GM12875 (cell line): ENCODE measurements at regions not wholly inside any gene's neighbourhood (a gene's known extent, or its start where the extent isn't known, plus 50 kb on each side); places are given as distances from the start of the nearest gene placed in this dataset.

Source experiments
- H3K4me3 ChIP-seq: one replicate; pipeline ENCODE4 v1.5.1; 2011; ENCODE audit warnings: low read depth, low read length, control low read depth
- CTCF ChIP-seq: IDR thresholded peaks from 2 replicates; pipeline ENCODE4 v1.5.1; 2011; ENCODE audit warnings: low read depth, mild to moderate bottlenecking, control low read depth, inconsistent platforms, low read length, moderate library complexity, borderline replicate concordance; ENCODE audit not compliant: insufficient read depth

- no peak overlapping the region for H3K4me3 ChIP-seq
Measured at GRCh38 chr13:99129951-99130350, 70.7 kb upstream of the UBAC2 start.

DNA sequence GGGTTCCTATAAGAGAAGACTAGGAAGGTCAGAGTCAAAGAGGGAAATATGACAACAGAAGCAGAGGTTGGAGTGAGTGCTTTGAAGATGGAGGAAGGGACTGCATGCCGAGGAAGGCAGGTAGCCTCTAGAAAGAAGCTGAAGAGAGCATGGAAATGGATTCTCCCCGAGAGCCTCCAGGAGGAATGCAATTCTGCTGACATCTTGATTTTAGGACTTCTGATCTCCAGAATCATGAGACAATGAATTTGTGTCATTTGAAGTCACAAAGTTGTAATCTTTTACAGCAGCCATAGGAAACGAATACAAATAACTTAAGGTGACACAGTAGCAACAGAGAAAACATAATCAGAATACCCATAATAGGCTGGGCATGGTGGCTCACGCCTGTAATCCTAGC lies 69.2 kb upstream of the UBAC2 start:
- no peak overlapping the region for H3K4me3 ChIP-seq
- TF ChIP-seq CTCF, result no peak

More at GRCh38 chr13:99129951-99130350, 70.7 kb upstream of the UBAC2 start:
- TF ChIP-seq CTCF, result no peak

- no peak for TF ChIP-seq CTCF
- H3K4me3 ChIP-seq, result no peak overlapping the region
Measured at GRCh38 chr13:99132295-99132835, 68.3 kb upstream of the UBAC2 start.

DNA sequence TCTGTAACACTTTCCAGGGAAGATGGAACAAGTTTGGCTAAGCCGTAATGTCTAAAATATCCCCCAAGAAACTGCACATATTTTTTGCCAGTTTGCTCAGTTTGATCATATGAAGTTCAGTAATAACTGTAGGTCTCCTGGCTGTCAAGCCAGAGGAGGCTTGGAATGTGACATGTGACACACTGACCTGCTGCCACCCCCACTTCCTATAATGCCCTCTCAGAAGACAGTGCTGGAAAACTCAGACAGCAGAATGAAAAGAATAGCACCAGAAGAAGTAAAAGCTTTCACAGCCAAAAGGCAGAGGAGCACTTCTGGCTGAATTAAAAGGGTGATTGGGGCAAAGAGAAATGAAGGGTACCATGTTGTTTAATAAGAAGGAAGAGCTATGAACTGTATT lies 67.4 kb upstream of the UBAC2 start:
- H3K4me3 ChIP-seq, result no peak overlapping the region
- no peak for TF ChIP-seq CTCF

GRCh38 chr13:99133848-99134247 lies 66.8 kb upstream of the UBAC2 start:
- no peak for TF ChIP-seq CTCF
- H3K4me3 ChIP-seq, result no peak overlapping the region

DNA sequence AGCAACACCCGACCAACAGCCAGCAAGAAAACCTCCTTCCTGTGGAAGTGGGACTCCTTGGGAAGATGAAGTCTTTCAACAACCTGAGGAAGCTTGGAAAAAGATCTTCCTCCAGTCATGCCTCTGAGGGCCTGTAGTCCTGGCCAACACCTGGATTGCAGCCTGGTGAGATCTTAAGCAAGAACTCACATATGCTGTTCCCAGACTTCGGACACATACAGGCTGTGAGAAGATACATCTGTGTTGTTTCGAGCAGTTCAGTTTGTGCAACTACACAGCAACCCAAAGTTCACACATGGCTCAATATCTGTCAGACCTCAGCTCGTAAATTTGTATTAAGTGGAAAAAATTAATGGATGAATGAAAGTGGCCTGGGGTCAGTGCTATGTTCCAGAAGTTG lies 65.1 kb upstream of the UBAC2 start:
- TF ChIP-seq CTCF, result no peak
- no peak overlapping the region for H3K4me3 ChIP-seq

- TF ChIP-seq CTCF, result no peak
- no peak overlapping the region for H3K4me3 ChIP-seq
Measured at GRCh38 chr13:99136427-99136954, 64.2 kb upstream of the UBAC2 start.
